ENCODE measurements at regions not wholly inside any gene's neighbourhood (a gene's known extent, or its start where the extent isn't known, plus 50 kb on each side); places are given as distances from the start of the nearest gene placed in this dataset.

GRCh38 chr2:20914087-20914486, 91.2 kb upstream of the LDAH start:
- DNase-seq (ENCODE audit: low spot score) = no peak

- no peak for DNase-seq (ENCODE audit: low spot score)
These were observed 90.6 kb upstream of the LDAH start for GRCh38 chr2:20913491-20913890.

GRCh38 chr2:20900052-20900636, 77.2 kb upstream of the LDAH start:
- DNase-seq (ENCODE audit: low spot score) = no peak

- no peak for DNase-seq (ENCODE audit: low spot score)
These were observed 75.1 kb upstream of the LDAH start for GRCh38 chr2:20897874-20898453.

GRCh38 chr2:20897047-20897446, 74.1 kb upstream of the LDAH start:
- no peak for DNase-seq (ENCODE audit: low spot score)

- DNase-seq (ENCODE audit: low spot score) = no peak
These were observed 61.9 kb upstream of the LDAH start for GRCh38 chr2:20884829-20885228.

GRCh38 chr2:20882466-20883170, 59.7 kb upstream of the LDAH start:
- DNase-seq (ENCODE audit: low spot score) = no peak

- DNase-seq (ENCODE audit: low spot score) = no peak
These were observed 57.4 kb upstream of the LDAH start for GRCh38 chr2:20880221-20880771.

GRCh38 chr2:20879221-20879620, 56.3 kb upstream of the LDAH start:
- no peak for DNase-seq (ENCODE audit: low spot score)

- no peak for DNase-seq (ENCODE audit: low spot score)
These were observed 55.1 kb upstream of the LDAH start for GRCh38 chr2:20877960-20878359.

All from H4 (cell line).